Right lobe of liver (tissue), 6 donors: ENCODE measurements at regions not wholly inside any gene's neighbourhood (a gene's known extent, or its start where the extent isn't known, plus 50 kb on each side); places are given as distances from the start of the nearest gene placed in this dataset.
"Not testable (repeated sequence)": the region's sequence is repeated elsewhere in the genome, so short reads cannot be mapped to it uniquely, and the experiment has no call there.

Experiments
- ATAC-seq, 4 donors: fragments of 200-7000 bp; cut with Tn5 transposase; one replicate each; pipeline ENCODE4 v1.9.1; 2020; ENCODE audit warnings: mild to moderate bottlenecking in 4 of 4, moderate library complexity in 4 of 4
- DNase-seq, 3 donors: peaks; one replicate each; pipeline ENCODE4 v3.0.0-alpha.2; 2020
- H3K27ac ChIP-seq, 3 donors: fragments of 200-600 bp; one replicate each; pipeline ENCODE4 v1.8.0; 2022
- H3K27me3 ChIP-seq, 2 donors: fragments of 200-600 bp; one replicate each; pipeline ENCODE4 v1.8.0; 2022
- H3K36me3 ChIP-seq, 4 donors: fragments of 200-600 bp; sonication (generic) in 1 of 4; one replicate each; pipeline versions ENCODE4 v1.5.1 to v1.8.0; 2017 to 2022; ENCODE audit warnings: control low read depth in 1 of 4
- H3K4me1 ChIP-seq, 4 donors: fragments of 200-600 bp; sonication (generic) in 1 of 4; one replicate each; pipeline versions ENCODE4 v1.5.1 to v1.8.0; 2017 to 2022; ENCODE audit warnings: control low read depth in 1 of 4
- H3K4me3 ChIP-seq, 3 donors: fragments of 200-600 bp; one replicate each; pipeline ENCODE4 v1.8.0; 2022
- H3K9me3 ChIP-seq, 4 donors: fragments of 200-600 bp; sonication (generic) in 1 of 4; one replicate each; pipeline versions ENCODE4 v1.5.1 to v1.8.0; 2017 to 2022; ENCODE audit warnings: control low read depth in 1 of 4
- CTCF ChIP-seq, 4 donors: fragments of 200-600 bp in 3 of 4; fragments of 450-650 bp in 1 of 4; IDR thresholded peaks; one replicate each; pipeline versions ENCODE4 v1.5.1 to v1.8.0; 2016 to 2022; ENCODE audit warnings: antibody characterized with exemption in 4 of 4, mild to moderate bottlenecking in 2 of 4
- POLR2A ChIP-seq: fragments of 450-650 bp; IDR thresholded peaks from one replicate; pipeline ENCODE4 v1.6.1; 2017; ENCODE audit warnings: antibody characterized with exemption, mild to moderate bottlenecking
- WGBS: methylation state at CpG from one replicate; pipeline ENCODE4 v1.1.6; 2018; ENCODE audit warnings: low coverage, low lambda C conversion rate; ENCODE audit not compliant: insufficient coverage; ENCODE audit errors: missing lambda C conversion rate; 5-methylcytosine and 5-hydroxymethylcytosine counted together
- intact Hi-C, 2 donors: fragments of 100-400 bp; cut with DNase I; formaldehyde crosslinking; loops; one replicate each; pipeline versions ENCODE4 v1.11.2 to v1.14.1; 2022
- donor health status: DM: no; HTN: yes; CAD: no.
- donor health status: DM: no; HTN: no; CAD: no.
- donor health status: DM: no; HTN: no; CAD: no.
- donor health status: DM: no; HTN: yes; CAD: no.
- donor health status: DM: no; HTN: yes; CAD: no.

- no peaks in the 10 kb centered on the region for H3K27me3 ChIP-seq
- WGBS, result 50% methylated on average over 1 of the region's 7 CpGs
- H3K27ac ChIP-seq, result no peak overlapping the region
- H3K4me3 ChIP-seq, result no peak overlapping the region
- H3K9me3 ChIP-seq, result no peaks in the 10 kb centered on the region
- no peak for DNase-seq
- ATAC-seq, result no peak
- no peaks in the 10 kb centered on the region for H3K36me3 ChIP-seq
- intact Hi-C loops, result loop anchor here in 1 of 2 donors (10.0 kb wide), 1 partner anchor 125 kb away; no protein-coding TSS in a partner anchor
- no peaks in the 10 kb centered on the region for H3K4me1 ChIP-seq
- no peak for TF ChIP-seq CTCF (IDR thresholded peaks at IDR 0.05)
- no peak for TF ChIP-seq POLR2A
These were observed 53.0 kb downstream of the ACTBL2 start for GRCh38 chr5:57429513-57430120.

- H3K27ac ChIP-seq, intact Hi-C loops, H3K36me3 ChIP-seq, H3K4me1 ChIP-seq, H3K27me3 ChIP-seq, ATAC-seq, DNase-seq, H3K9me3 ChIP-seq, H3K4me3 ChIP-seq: not testable (repeated sequence)
- 72% methylated on average over 2 of the region's 2 CpGs for WGBS
These were observed 53.6 kb downstream of the ACTBL2 start for GRCh38 chr5:57429021-57429420.

- Histone ChIP-seq H3K4me3 (no peak overlapping the region), H3K9me3 (no peaks in the 10 kb centered on the region), H3K27ac (no peak overlapping the region), H3K4me1 (no peaks in the 10 kb centered on the region), H3K36me3 (no peaks in the 10 kb centered on the region), H3K27me3 (no peaks in the 10 kb centered on the region)
- 60% methylated on average over 1 of the region's 17 CpGs for WGBS
- DNase-seq (no peak), ATAC-seq (no peak)
- no peak for TF ChIP-seq CTCF (IDR thresholded peaks at IDR 0.05)
- no peak for TF ChIP-seq POLR2A
- intact Hi-C loops, result no loop called here
These were observed 59.6 kb downstream of the ACTBL2 start for GRCh38 chr5:57422993-57423392.

- no peak for ATAC-seq
- Histone ChIP-seq H3K9me3 (no peaks in the 10 kb centered on the region), H3K27me3 (no peaks in the 10 kb centered on the region), H3K4me3 (no peak overlapping the region), H3K4me1 (no peaks in the 10 kb centered on the region), H3K36me3 (no peaks in the 10 kb centered on the region), H3K27ac (no peak overlapping the region)
- intact Hi-C loops, result no loop called here
- WGBS, result 85% methylated on average over 15 of the region's 21 CpGs
- DNase-seq, result no peak
- TF ChIP-seq POLR2A (no peak), CTCF (IDR thresholded peaks at IDR 0.05) (no peak)
These were observed 60.3 kb downstream of the ACTBL2 start for GRCh38 chr5:57422341-57422740.

GRCh38 chr5:57420801-57421200 lies 61.8 kb downstream of the ACTBL2 start:
- Histone ChIP-seq H3K4me1 (no peaks in the 10 kb centered on the region), H3K36me3 (no peaks in the 10 kb centered on the region), H3K27me3 (no peaks in the 10 kb centered on the region), H3K4me3 (no peak overlapping the region), H3K9me3 (no peaks in the 10 kb centered on the region), H3K27ac (no peak overlapping the region)
- ATAC-seq, result no peak
- intact Hi-C loops, result no loop called here
- DNase-seq, result no peak
- 76% methylated on average over 3 of the region's 3 CpGs for WGBS
- TF ChIP-seq POLR2A (no peak), CTCF (IDR thresholded peaks at IDR 0.05) (no peak)
